Mesendoderm (in vitro differentiated cells): ENCODE measurements at regions not wholly inside any gene's neighbourhood (a gene's known extent, or its start where the extent isn't known, plus 50 kb on each side); places are given as distances from the start of the nearest gene placed in this dataset.

Experiments
- DNase-seq: peaks from one replicate; pipeline ENCODE4 v3.0.0; 2013
- H2AK5ac ChIP-seq: 2 replicates; pipeline ENCODE4 v1.6.1; 2013; ENCODE audit warnings: low read length, inconsistent platforms
- H2BK120ac ChIP-seq: 2 replicates; pipeline ENCODE4 v1.6.1; 2013; ENCODE audit warnings: low read depth, mild to moderate bottlenecking, low read length, moderate library complexity, mixed read lengths
- H2BK15ac ChIP-seq: replicated peaks from 2 replicates; pipeline ENCODE4 v1.6.1; 2013; ENCODE audit warnings: low read depth, mild to moderate bottlenecking, moderate library complexity
- H2BK5ac ChIP-seq: 2 replicates; pipeline ENCODE4 v1.6.1; 2013; ENCODE audit warnings: low read length, inconsistent platforms
- H3K18ac ChIP-seq: 2 replicates; pipeline ENCODE4 v1.6.1; 2013; ENCODE audit warnings: mild to moderate bottlenecking, low read length, mixed read lengths
- H3K23ac ChIP-seq: one replicate; pipeline ENCODE4 v1.6.1; 2013; ENCODE audit warnings: low read length
- H3K27ac ChIP-seq: 2 replicates; pipeline ENCODE4 v1.5.1; 2013; ENCODE audit warnings: low read depth, mild to moderate bottlenecking, inconsistent platforms, low read length, moderate library complexity
- H3K27me3 ChIP-seq: 2 replicates; pipeline ENCODE4 v1.6.1; 2013; ENCODE audit warnings: low read length, control low read depth, mild to moderate bottlenecking, inconsistent platforms; ENCODE audit not compliant: insufficient read depth, poor library complexity
- H3K36me3 ChIP-seq: 2 replicates; pipeline ENCODE4 v1.6.1; 2013; ENCODE audit warnings: low read length, inconsistent platforms; ENCODE audit not compliant: control insufficient read depth, insufficient read depth
- H3K4ac ChIP-seq: one replicate; pipeline ENCODE4 v1.6.1; 2013; ENCODE audit warnings: low read depth, mild to moderate bottlenecking, low read length, moderate library complexity
- H3K4me1 ChIP-seq: 2 replicates; pipeline ENCODE4 v1.6.1; 2013; ENCODE audit warnings: low read depth, low read length, inconsistent platforms; ENCODE audit not compliant: control insufficient read depth
- H3K4me2 ChIP-seq: 2 replicates; pipeline ENCODE4 v1.6.1; 2013; ENCODE audit warnings: low read length
- H3K4me3 ChIP-seq: 2 replicates; pipeline ENCODE4 v1.5.1; 2013; ENCODE audit warnings: mild to moderate bottlenecking, low read length
- H3K56ac ChIP-seq: one replicate; pipeline ENCODE4 v1.6.1; 2013; ENCODE audit warnings: low read length
- H3K79me1 ChIP-seq: 2 replicates; pipeline ENCODE4 v1.6.1; 2013; ENCODE audit warnings: low read length, inconsistent platforms
- H3K79me2 ChIP-seq: 2 replicates; pipeline ENCODE4 v1.6.1; 2013; ENCODE audit warnings: mild to moderate bottlenecking, low read length; ENCODE audit not compliant: control insufficient read depth, insufficient read depth
- H3K9ac ChIP-seq: 2 replicates; pipeline ENCODE4 v1.6.1; 2013; ENCODE audit warnings: low read length, inconsistent platforms
- H4K5ac ChIP-seq: one replicate; pipeline ENCODE4 v1.6.1; 2013; ENCODE audit warnings: low read length
- H4K8ac ChIP-seq: one replicate; pipeline ENCODE4 v1.6.1; 2013; ENCODE audit warnings: low read depth, mild to moderate bottlenecking, control low read depth, low read length, moderate library complexity
- WGBS: extraction: QIAGEN DNeasy Blood & Tissue Kit; methylation state at CpG from one replicate; pipeline ENCODE4 v1.1.7; 2013; ENCODE audit warnings: low lambda C conversion rate, missing lambda C conversion rate; ENCODE audit not compliant: insufficient coverage; ENCODE audit errors: extremely low coverage; 5-methylcytosine and 5-hydroxymethylcytosine counted together

DNA sequence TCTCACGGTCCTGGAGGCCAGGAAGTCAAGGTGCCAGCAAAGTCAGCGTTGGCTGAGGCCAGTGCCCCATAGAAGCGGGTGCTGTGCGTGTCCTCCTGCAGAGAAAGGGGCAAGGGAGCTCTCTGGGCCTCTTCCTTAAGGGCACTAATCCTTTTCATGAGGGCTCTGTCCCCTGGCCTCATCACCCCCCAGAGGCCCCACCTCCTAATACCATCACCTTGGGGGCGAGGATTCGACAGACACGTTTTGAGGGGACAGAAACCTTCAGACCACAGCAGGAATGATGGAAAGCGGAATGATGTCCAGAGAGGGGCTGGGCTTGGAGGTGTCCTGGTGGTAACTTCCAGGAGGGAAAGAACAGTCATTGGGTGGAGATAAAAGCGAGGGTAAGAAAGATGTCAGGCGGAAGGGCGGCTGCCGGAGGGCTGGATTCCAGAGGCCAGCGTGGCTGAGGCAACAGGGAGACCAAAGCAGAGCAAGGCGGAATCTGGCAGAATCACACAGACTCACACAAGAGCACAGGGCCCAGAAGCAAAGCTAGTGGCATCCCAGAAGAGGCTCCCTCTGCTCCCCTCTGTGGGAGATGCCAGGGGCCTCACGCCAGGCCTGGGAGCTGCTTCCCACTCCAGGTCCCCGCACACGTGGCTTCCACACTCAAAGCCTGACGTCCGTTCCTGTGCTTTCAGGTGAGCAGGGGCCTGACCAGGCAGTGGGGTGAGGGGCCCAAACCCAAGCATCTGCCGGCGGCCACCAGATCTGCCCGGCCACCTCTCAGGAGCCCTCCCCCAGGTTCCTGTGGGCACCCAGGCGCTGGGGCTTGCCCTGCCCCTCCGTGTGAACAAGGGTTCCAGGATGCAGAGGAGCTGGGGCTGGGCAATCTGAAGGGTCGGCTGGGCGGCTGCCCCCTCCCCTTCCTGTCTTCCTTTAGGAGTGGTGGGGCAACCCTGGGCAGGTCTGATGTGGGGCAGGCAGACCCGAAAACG lies 784.5 kb downstream of the BRD1 start:
- Histone ChIP-seq H4K8ac (no peak overlapping the region), H3K4me1 (no peaks in the 10 kb centered on the region), H3K4ac (no peak overlapping the region), H3K23ac (no peak overlapping the region), H2BK5ac (no peak overlapping the region), H3K9ac (no peak overlapping the region), H4K5ac (no peak overlapping the region), H3K79me1 (no peaks in the 10 kb centered on the region), H3K4me3 (no peak overlapping the region), H3K56ac (no peak overlapping the region), H2AK5ac (no peak overlapping the region), H3K36me3 (no peaks in the 10 kb centered on the region), H2BK15ac (no peak overlapping the region), H3K27me3 (no peaks in the 10 kb centered on the region), H2BK120ac (no peak overlapping the region), H3K27ac (no peak overlapping the region), H3K4me2 (no peak overlapping the region), H3K18ac (no peak overlapping the region), H3K79me2 (no peaks in the 10 kb centered on the region)
- no peak for DNase-seq
- WGBS = no CpG with 5 or more reads among the region's 28 CpGs

DNA sequence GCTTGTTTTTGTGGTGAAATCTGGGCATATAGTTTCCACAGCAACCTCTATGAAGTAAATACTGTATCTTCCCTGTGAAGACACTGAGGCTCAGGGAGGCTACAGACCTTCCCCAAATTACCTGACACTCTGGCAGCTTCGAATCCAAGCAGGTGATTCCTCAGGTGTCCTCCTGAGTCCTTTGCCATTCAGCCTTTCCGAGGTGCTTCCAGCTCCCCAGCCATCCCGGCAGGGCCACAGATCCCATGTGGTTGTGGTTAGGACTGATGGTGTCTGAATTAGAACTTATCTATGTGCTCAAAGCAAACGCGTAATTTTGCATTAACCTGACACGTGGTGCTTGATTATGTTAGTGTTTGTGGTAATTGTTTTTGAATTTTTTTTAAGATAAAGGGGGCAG lies 785.6 kb downstream of the BRD1 start:
- H4K5ac ChIP-seq = no peak overlapping the region
- no peak for DNase-seq
- no peaks in the 10 kb centered on the region for H3K27me3 ChIP-seq
- no peak overlapping the region for H3K4me3 ChIP-seq
- no peak overlapping the region for H2BK15ac ChIP-seq
- no peak overlapping the region for H2BK5ac ChIP-seq
- no peak overlapping the region for H3K18ac ChIP-seq
- H3K79me2 ChIP-seq = no peaks in the 10 kb centered on the region
- H4K8ac ChIP-seq = no peak overlapping the region
- no peak overlapping the region for H3K23ac ChIP-seq
- H2AK5ac ChIP-seq = no peak overlapping the region
- no peak overlapping the region for H3K27ac ChIP-seq
- H3K36me3 ChIP-seq = no peaks in the 10 kb centered on the region
- H3K4me1 ChIP-seq = no peaks in the 10 kb centered on the region
- no peak overlapping the region for H3K4me2 ChIP-seq
- H3K9ac ChIP-seq = no peak overlapping the region
- H2BK120ac ChIP-seq = no peak overlapping the region
- no peak overlapping the region for H3K56ac ChIP-seq
- H3K4ac ChIP-seq = no peak overlapping the region
- no peaks in the 10 kb centered on the region for H3K79me1 ChIP-seq
- WGBS = 96% methylated on average over 2 of the region's 6 CpGs

DNA sequence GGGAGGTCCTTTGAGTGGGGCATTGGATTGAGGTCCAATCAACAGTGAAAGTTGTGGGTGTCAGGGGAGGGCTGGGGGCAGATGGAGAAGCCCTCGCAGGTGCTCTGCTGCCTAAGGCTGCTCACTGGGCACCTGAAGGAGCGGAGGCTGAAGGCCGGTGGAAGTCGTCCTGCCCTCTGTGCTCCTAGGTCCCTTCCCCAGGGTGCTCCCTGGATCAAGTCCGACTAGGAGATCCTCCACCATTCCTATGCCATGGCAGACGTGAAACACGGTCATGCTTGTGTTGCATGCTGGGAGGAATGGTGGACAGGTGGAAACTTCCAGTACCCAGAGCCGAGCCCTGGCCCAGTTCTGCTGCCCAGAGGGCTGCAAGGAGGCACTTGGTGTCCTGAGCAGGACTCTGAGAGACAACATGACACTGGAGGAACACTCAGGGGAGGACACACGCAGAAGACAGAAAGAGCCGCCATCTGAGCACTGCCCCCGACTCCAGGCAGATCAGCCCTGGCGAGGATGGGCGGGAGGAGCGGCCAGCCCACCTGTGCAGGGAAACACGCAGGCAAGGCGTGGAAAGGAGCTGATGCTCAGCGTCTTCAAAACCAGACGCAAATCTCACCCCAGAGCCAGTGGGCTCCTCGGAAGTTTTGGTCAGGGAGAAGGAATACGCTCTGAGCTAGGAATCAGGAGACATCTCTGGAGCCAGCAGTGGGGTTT lies 786.8 kb downstream of the BRD1 start:
- Histone ChIP-seq H3K36me3 (no peaks in the 10 kb centered on the region), H4K8ac (no peak overlapping the region), H3K79me1 (no peaks in the 10 kb centered on the region), H2BK15ac (no peak overlapping the region), H3K79me2 (no peaks in the 10 kb centered on the region), H3K23ac (no peak overlapping the region), H3K9ac (no peak overlapping the region), H4K5ac (no peak overlapping the region), H3K18ac (no peak overlapping the region), H3K27me3 (no peaks in the 10 kb centered on the region), H3K4me1 (no peaks in the 10 kb centered on the region), H3K4me3 (no peak overlapping the region), H3K56ac (no peak overlapping the region), H3K27ac (no peak overlapping the region), H3K4ac (no peak overlapping the region), H3K4me2 (no peak overlapping the region), H2AK5ac (no peak overlapping the region), H2BK5ac (no peak overlapping the region), H2BK120ac (no peak overlapping the region)
- no CpG with 5 or more reads among the region's 20 CpGs for WGBS
- no peak for DNase-seq

- H3K4ac ChIP-seq = no peak overlapping the region
- no peak for DNase-seq
- no peak overlapping the region for H4K5ac ChIP-seq
Measured at GRCh38 chr22:49040111-49040510, 787.6 kb downstream of the BRD1 start.

DNA sequence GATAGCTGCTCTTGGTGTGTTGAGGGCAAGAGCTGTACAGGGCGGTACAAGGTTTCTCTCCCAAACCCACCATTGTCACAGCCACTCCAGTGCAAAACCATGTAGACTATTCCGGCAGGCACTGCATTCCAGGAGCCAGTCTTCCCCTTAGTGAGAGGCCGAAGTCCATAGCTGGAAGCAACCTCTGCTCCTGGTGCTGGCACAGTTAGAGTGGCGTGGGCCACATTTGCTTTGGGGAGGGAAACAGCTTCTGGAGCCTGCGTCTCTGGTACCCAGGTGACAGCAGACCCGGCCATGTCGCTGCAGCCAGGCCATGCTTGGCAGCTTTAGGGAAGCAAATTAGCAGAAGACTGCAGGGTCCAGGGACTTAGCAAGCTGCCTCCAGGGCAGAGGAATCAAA lies 788.0 kb downstream of the BRD1 start:
- Histone ChIP-seq H2BK15ac (no peak overlapping the region), H3K4ac (no peak overlapping the region), H3K9ac (no peak overlapping the region), H2BK5ac (no peak overlapping the region), H2BK120ac (no peak overlapping the region), H3K79me1 (no peaks in the 10 kb centered on the region), H3K4me2 (no peak overlapping the region), H3K27ac (no peak overlapping the region), H3K56ac (no peak overlapping the region), H3K79me2 (no peaks in the 10 kb centered on the region), H3K23ac (no peak overlapping the region), H4K5ac (no peak overlapping the region), H3K36me3 (no peaks in the 10 kb centered on the region), H3K4me1 (no peaks in the 10 kb centered on the region), H4K8ac (no peak overlapping the region), H3K27me3 (no peaks in the 10 kb centered on the region), H3K4me3 (no peak overlapping the region), H3K18ac (no peak overlapping the region), H2AK5ac (no peak overlapping the region)
- no CpG with 5 or more reads among the region's 7 CpGs for WGBS
- DNase-seq = no peak

More at GRCh38 chr22:49040111-49040510, 787.6 kb downstream of the BRD1 start:
- H3K79me1 ChIP-seq = no peaks in the 10 kb centered on the region
- H3K36me3 ChIP-seq = no peaks in the 10 kb centered on the region
- H3K4me1 ChIP-seq = no peaks in the 10 kb centered on the region
- H2AK5ac ChIP-seq = no peak overlapping the region
- no peak overlapping the region for H3K18ac ChIP-seq
- no peaks in the 10 kb centered on the region for H3K79me2 ChIP-seq
- no peak overlapping the region for H3K9ac ChIP-seq
- H3K27me3 ChIP-seq = no peaks in the 10 kb centered on the region
- no peak overlapping the region for H3K56ac ChIP-seq
- no peak overlapping the region for H4K8ac ChIP-seq
- H2BK5ac ChIP-seq = no peak overlapping the region
- H3K4me3 ChIP-seq = no peak overlapping the region
- H3K23ac ChIP-seq = no peak overlapping the region
- H2BK15ac ChIP-seq = no peak overlapping the region
- WGBS = no CpG with 5 or more reads among the region's 8 CpGs
- no peak overlapping the region for H3K4me2 ChIP-seq
- H2BK120ac ChIP-seq = no peak overlapping the region
- no peak overlapping the region for H3K27ac ChIP-seq
